Type B pancreatic cell (in vitro differentiated cells): ENCODE measurements at regions not wholly inside any gene's neighbourhood (a gene's known extent, or its start where the extent isn't known, plus 50 kb on each side); places are given as distances from the start of the nearest gene placed in this dataset.

Experiments used
- DNase-seq: peaks from one replicate; pipeline ENCODE4 v3.0.0; 2021; ENCODE audit warnings: mixed read lengths; ENCODE audit not compliant: unreplicated experiment; ENCODE audit errors: extremely low spot score
- H3K27ac Mint-ChIP-seq: 2 replicates; pipeline ENCODE4 v1.8.0; 2021; ENCODE audit warnings: mild to moderate bottlenecking, mixed read lengths
- H3K27me3 Mint-ChIP-seq: 2 replicates; pipeline ENCODE4 v1.8.0; 2021; ENCODE audit warnings: mixed read lengths
- H3K36me3 Mint-ChIP-seq: 2 replicates; pipeline ENCODE4 v1.8.0; 2021; ENCODE audit warnings: mixed read lengths
- H3K4me1 Mint-ChIP-seq: one replicate; pipeline ENCODE4 v1.8.0; 2021; ENCODE audit warnings: mixed read lengths; ENCODE audit not compliant: unreplicated experiment
- H3K4me3 Mint-ChIP-seq: 2 replicates; pipeline ENCODE4 v1.8.0; 2021; ENCODE audit warnings: mild to moderate bottlenecking, mixed read lengths
- H3K9me3 Mint-ChIP-seq: 2 replicates; pipeline ENCODE4 v1.8.0; 2021; ENCODE audit warnings: mixed read lengths
- TF ChIP-seq, protein P1 (sequence below): fragments of 200-600 bp; sonication (generic); conservative IDR thresholded peaks from 2 replicates; pipeline ENCODE4 v1.5.0; 2021; ENCODE audit warnings: antibody characterized with exemption, mild to moderate bottlenecking

DNA sequence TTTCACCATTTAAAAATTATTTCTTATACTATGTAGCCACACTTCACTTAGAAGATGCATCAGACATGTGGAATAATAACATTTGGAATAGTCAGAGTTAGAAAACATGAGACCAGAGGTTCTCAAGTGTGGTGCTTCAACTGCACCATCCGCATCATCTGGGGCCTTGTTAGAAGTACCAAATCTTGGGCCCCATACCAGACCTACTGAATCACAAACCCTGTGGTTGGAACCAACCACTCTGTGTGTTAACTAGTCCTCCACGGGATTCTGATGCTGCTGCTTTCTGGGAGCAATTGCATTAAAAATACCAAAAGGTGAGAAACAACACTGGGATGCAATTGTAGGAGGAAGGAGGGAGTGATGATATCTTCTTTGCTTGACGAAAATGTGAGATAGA lies 125.2 kb downstream of the GNAT3 start:
- TF ChIP-seq, protein P1, sequence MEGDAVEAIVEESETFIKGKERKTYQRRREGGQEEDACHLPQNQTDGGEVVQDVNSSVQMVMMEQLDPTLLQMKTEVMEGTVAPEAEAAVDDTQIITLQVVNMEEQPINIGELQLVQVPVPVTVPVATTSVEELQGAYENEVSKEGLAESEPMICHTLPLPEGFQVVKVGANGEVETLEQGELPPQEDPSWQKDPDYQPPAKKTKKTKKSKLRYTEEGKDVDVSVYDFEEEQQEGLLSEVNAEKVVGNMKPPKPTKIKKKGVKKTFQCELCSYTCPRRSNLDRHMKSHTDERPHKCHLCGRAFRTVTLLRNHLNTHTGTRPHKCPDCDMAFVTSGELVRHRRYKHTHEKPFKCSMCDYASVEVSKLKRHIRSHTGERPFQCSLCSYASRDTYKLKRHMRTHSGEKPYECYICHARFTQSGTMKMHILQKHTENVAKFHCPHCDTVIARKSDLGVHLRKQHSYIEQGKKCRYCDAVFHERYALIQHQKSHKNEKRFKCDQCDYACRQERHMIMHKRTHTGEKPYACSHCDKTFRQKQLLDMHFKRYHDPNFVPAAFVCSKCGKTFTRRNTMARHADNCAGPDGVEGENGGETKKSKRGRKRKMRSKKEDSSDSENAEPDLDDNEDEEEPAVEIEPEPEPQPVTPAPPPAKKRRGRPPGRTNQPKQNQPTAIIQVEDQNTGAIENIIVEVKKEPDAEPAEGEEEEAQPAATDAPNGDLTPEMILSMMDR: no peak
- H3K4me3 Mint-ChIP-seq: no peak overlapping the region
- H3K27ac Mint-ChIP-seq: no peak overlapping the region
- peaks cover 14% of the 10 kb centered on the region for H3K4me1 Mint-ChIP-seq
- no peak for DNase-seq
- H3K36me3 Mint-ChIP-seq: no peaks in the 10 kb centered on the region
- no peaks in the 10 kb centered on the region for H3K9me3 Mint-ChIP-seq
- no peaks in the 10 kb centered on the region for H3K27me3 Mint-ChIP-seq

DNA sequence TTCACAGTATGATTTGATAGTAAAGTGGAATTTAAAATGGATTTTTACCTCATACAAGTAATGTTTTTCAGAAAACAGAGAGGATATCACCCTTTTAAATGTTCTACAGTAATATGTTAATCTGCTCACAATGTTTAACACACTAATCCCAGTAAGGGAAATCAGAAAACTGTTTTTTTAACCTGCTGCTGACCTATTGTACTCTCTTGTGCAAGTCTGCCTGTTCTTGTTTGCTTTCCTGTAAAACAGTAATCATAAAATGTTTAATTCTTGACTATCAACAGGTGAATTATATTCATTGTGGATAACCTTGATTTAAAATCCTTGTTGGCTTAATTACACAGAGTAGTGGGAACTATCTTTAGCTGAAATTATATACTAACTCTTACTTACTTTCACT lies 126.4 kb downstream of the GNAT3 start:
- H3K27ac Mint-ChIP-seq: no peak overlapping the region
- no peaks in the 10 kb centered on the region for H3K27me3 Mint-ChIP-seq
- no peaks in the 10 kb centered on the region for H3K36me3 Mint-ChIP-seq
- no peak for DNase-seq
- H3K4me3 Mint-ChIP-seq: no peak overlapping the region
- TF ChIP-seq, protein P1: no peak
- no peaks in the 10 kb centered on the region for H3K9me3 Mint-ChIP-seq
- peaks cover 14% of the 10 kb centered on the region for H3K4me1 Mint-ChIP-seq

DNA sequence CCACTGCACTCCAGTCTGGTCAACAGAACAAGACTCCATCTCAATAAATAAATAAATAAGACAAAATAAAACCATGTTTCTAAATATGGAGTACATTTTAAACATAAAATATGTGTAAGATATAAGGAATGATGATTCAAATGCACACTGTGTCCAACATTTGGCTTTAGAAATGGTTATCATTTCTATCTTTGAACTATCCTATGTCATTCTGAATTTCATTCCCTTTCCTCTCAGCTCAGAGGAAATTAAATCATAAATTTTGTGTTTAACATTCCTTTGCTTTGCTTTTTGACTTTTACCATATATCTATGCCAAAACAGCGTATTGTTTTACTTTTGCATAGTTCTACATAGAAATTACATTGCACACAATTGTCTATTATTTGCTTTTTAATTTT lies 130.9 kb downstream of the GNAT3 start:
- Mint-ChIP-seq H3K36me3 (no peaks in the 10 kb centered on the region), H3K9me3 (no peaks in the 10 kb centered on the region), H3K4me3 (no peak overlapping the region)

DNA sequence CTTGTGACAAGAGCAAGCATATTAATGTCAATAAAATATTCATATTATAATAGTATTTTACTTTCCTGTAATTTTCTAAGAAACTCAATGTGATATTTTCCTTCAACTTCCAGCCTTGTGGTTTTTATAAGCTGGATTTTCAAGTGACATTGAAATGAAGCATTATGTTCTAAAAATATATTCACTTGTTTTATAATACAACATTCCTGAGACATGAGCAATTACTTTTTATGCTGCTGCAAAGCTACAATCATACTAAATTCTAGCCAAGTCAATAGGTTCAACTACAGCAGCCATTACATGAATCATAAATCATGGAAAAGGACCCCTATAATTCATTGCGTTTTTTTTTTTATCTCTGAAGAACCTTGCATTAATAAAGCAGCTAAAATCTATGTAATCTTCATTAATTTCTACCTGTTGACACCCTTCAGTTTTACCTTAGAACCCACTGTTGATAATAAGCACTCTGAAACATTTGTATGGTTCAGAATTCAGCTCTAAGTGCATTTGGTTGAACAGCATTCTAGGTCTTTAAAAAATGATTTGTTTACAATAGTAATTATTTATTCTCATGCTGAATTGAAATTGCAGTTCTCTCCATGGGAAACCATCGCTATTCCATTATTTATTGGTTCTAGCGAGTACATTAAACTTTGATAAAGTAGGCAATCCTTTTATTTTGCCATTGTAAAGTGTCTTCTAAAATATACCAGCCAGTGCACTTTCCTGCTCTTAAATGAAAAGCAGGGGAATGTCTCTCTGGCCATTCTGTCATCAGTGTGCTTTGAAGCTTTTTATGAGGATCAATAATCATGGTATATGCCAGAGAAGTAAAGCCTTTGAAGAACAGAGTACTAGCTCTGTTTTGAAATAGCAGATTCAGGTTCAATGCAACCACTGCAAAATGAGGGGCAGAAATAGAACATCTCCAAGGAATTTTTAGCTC lies 132.6 kb downstream of the GNAT3 start:
- Mint-ChIP-seq H3K36me3 (no peaks in the 10 kb centered on the region), H3K9me3 (no peaks in the 10 kb centered on the region), H3K27me3 (no peaks in the 10 kb centered on the region), H3K4me3 (no peak overlapping the region), H3K27ac (no peak overlapping the region), H3K4me1 (no peaks in the 10 kb centered on the region)
- no peak for DNase-seq
- TF ChIP-seq, protein P1: no peak

More for the DNA sequence above, 130.9 kb downstream of the GNAT3 start:
- Mint-ChIP-seq H3K27ac (no peak overlapping the region), H3K4me1 (peaks cover 4% of the 10 kb centered on the region), H3K27me3 (no peaks in the 10 kb centered on the region)
- no peak for DNase-seq
- TF ChIP-seq, protein P1: no peak

DNA sequence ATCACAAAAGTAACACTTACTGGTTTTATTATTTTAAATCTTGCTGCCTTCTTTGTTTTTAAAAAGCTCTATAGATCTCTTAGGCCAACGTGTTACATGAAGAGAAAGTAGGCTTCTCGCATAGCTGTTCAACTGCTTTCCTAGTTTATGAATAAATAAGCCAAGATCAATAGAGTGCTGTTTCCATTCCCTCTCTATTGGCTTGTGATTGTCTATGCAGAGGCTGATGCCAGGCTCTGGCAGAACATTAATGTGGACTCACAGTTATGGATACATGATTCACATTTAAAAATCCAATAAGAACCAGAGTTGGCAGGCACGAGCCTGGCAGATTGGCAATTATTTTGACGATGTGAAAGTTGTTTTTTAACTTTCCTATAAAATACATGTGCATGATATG lies 137.5 kb downstream of the GNAT3 start:
- no peak overlapping the region for H3K27ac Mint-ChIP-seq

More for the DNA sequence above, 137.5 kb downstream of the GNAT3 start:
- TF ChIP-seq, protein P1: no peak
- Mint-ChIP-seq H3K9me3 (no peaks in the 10 kb centered on the region), H3K36me3 (no peaks in the 10 kb centered on the region), H3K27me3 (peaks cover 4% of the 10 kb centered on the region), H3K4me1 (peaks cover 5% of the 10 kb centered on the region), H3K4me3 (no peak overlapping the region)
- DNase-seq: no peak
